SK-N-SH treated with all-trans-retinoic acid at 6 μM for 48 hours (cell line): ENCODE measurements at regions not wholly inside any gene's neighbourhood (a gene's known extent, or its start where the extent isn't known, plus 50 kb on each side); places are given as distances from the start of the nearest gene placed in this dataset.

ENCODE experiments used
- ATAC-seq: fragments of 200-7000 bp; cut with Tn5 transposase; 3 replicates; pipeline ENCODE4 v1.9.1; 2020; ENCODE audit warnings: mild to moderate bottlenecking, moderate library complexity
- BACH2 ChIP-seq: fragments of 250-450 bp; sonication (Bioruptor Pico); IDR thresholded peaks from 2 replicates; pipeline ENCODE4 v1.9.0; 2021; ENCODE audit warnings: mild to moderate bottlenecking, borderline replicate concordance
- CSDC2 ChIP-seq: fragments of 250-450 bp; sonication (Bioruptor Pico); IDR thresholded peaks from 2 replicates; pipeline ENCODE4 v1.5.0; 2020; ENCODE audit warnings: mild to moderate bottlenecking, moderate library complexity
- GLIS3 ChIP-seq: fragments of 250-450 bp; sonication (Bioruptor Pico); IDR thresholded peaks from 2 replicates; pipeline ENCODE4 v1.5.0; 2020; ENCODE audit warnings: mild to moderate bottlenecking, moderate library complexity
- OSR1 ChIP-seq: fragments of 250-450 bp; sonication (Bioruptor Pico); IDR thresholded peaks from 2 replicates; pipeline ENCODE4 v1.8.0; 2022; ENCODE audit warnings: moderate library complexity, mild to moderate bottlenecking, inconsistent platforms
- PPARA ChIP-seq: fragments of 250-450 bp; sonication (Bioruptor Pico); IDR thresholded peaks from 2 replicates; pipeline ENCODE4 v1.5.0; 2020; ENCODE audit warnings: mild to moderate bottlenecking, borderline replicate concordance
- SNAI2 ChIP-seq: fragments of 250-450 bp; sonication (Bioruptor Pico); IDR thresholded peaks from 2 replicates; pipeline ENCODE4 v1.5.0; 2020; ENCODE audit warnings: mild to moderate bottlenecking, moderate library complexity
- TCF4 ChIP-seq: fragments of 250-450 bp; sonication (Bioruptor Pico); IDR thresholded peaks from 2 replicates; pipeline ENCODE4 v1.8.0; 2021; ENCODE audit warnings: mild to moderate bottlenecking, moderate library complexity, borderline replicate concordance
- ZFP3 ChIP-seq: fragments of 250-450 bp; sonication (Bioruptor Pico); IDR thresholded peaks from 2 replicates; pipeline ENCODE4 v1.5.0; 2020; ENCODE audit warnings: mild to moderate bottlenecking, moderate library complexity
- ZFP30 ChIP-seq: fragments of 450-650 bp; formaldehyde crosslinking; IDR thresholded peaks from 2 replicates; pipeline ENCODE4 v1.5.0; 2022; ENCODE audit warnings: mild to moderate bottlenecking, moderate library complexity
- ZNF565 ChIP-seq: fragments of 450-650 bp; formaldehyde crosslinking; conservative IDR thresholded peaks from 2 replicates; pipeline ENCODE4 v1.5.0; 2020; ENCODE audit warnings: low read depth, mild to moderate bottlenecking, moderate library complexity
- ZNF70 ChIP-seq: fragments of 450-650 bp; formaldehyde crosslinking; IDR thresholded peaks from 2 replicates; pipeline ENCODE4 v1.5.0; 2020; ENCODE audit warnings: mild to moderate bottlenecking, moderate library complexity
- ZNF8 ChIP-seq: fragments of 450-650 bp; formaldehyde crosslinking; IDR thresholded peaks from 2 replicates; pipeline ENCODE4 v1.5.0; 2020; ENCODE audit warnings: mild to moderate bottlenecking, moderate library complexity
- TF ChIP-seq, protein P1 (sequence below): fragments of 250-450 bp; sonication (Bioruptor Pico); IDR thresholded peaks from 2 replicates; pipeline ENCODE4 v1.8.0; 2021; ENCODE audit warnings: low read depth, mild to moderate bottlenecking, moderate library complexity, borderline replicate concordance
- TF ChIP-seq, protein P2 (sequence below): fragments of 250-450 bp; sonication (Bioruptor Pico); IDR thresholded peaks from 2 replicates; pipeline ENCODE4 v1.8.0; 2020; ENCODE audit warnings: mild to moderate bottlenecking, moderate library complexity, borderline replicate concordance
- TF ChIP-seq, protein P3 (sequence below): fragments of 250-450 bp; sonication (Bioruptor Pico); IDR thresholded peaks from 2 replicates; pipeline ENCODE4 v1.5.0; 2020; ENCODE audit warnings: mild to moderate bottlenecking, moderate library complexity
- TF ChIP-seq, protein P4 (sequence below): fragments of 250-450 bp; sonication (Bioruptor Pico); IDR thresholded peaks from 2 replicates; pipeline ENCODE4 v1.5.1; 2021; ENCODE audit warnings: mild to moderate bottlenecking, moderate library complexity

DNA sequence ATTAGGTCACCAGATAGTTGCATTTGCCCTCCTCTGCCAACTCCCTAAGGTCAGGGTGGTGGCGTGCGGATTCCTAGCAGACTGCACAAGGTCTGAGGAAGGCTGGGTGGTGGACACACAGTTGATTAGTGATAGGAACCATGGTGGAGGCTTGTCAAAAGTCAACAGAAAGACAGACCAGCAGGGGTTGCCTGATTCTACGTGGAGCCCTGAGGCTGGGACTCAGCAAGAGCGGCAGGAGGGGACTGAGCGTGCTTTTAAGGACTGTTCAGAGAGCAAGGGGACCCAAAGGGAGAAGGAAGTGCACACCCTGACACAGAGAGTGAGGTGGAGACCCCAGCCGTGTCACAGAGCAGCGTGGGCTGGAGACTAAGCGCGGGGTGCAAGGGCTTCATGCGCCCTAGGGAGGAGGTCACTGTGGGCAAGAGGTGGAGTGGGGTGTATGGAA is 513.2 kb downstream of the RNF144A start (continued):
- TF ChIP-seq ZNF70 (CRISPR knock-in tag) = no peak
- TF ChIP-seq, all 23 proteins: peak for 0

DNA sequence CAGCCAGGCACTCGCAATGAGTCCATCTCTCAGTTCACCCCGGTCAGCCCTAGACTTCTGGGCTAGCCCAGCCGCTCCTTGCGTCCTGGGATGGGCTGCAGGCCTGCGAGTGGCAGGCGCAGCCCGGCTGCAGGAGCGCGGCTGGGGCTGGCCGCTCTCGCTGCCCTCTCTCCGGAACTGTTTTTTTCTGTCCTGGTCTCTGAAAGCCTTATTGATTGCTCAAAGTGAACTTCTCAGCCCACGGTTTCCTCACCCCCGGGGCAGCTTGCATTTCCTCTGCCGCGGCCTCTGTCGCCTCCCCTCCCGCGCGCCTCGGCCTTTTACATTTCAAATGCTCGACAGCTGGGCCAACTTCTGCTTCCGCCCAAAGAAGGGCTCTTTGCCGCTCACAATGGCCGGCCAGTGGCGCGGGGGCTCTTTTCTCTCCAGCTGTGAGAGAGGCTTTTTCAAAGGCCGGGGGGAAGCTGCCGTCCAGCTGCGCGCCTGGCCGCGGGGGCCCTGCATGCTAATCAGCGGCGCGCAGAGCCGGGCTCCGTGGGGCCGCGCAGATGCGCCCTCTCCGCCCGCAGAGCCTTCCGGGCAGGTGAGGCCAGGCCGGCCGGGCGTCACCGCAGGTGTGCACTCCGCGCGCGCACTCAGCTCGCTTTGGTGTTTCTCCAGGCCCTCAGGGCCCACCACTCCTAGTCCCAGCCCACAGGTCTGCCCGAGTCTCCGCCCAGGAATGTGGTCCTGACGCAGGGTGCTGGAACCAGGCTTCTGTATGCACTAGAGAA is 513.8 kb downstream of the RNF144A start:
- TF ChIP-seq ZNF565 (CRISPR knock-in tag) (no peak), GLIS3 (CRISPR knock-in tag) (no peak), BACH2 (CRISPR knock-in tag) (no peak), SNAI2 (CRISPR knock-in tag) (no peak), ZFP3 (CRISPR knock-in tag) (no peak)
- TF ChIP-seq, all 23 proteins: peak for 0
- no peak for ATAC-seq

DNA sequence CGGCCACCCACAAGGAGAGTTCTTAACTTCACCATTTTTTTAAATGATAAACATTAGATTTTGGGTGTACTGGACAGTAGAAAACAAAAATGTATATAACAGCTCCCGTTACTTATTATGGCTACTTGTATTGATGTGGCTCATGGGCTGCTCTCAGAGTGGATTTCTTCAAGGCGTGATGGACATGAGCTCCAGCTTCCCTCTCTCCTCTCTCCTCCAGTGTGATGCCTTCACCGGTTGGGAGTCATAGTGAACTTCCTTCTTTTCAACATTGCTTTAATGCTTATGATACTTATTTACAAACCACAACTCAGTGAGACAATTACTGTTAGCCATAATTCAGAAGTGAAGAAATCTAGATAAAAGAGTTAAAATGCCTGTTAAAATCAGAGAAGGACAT is 515.2 kb downstream of the RNF144A start:
- ATAC-seq = no peak
- TF ChIP-seq PPARA (CRISPR knock-in tag) = no peak
- no peak for TF ChIP-seq CSDC2 (CRISPR knock-in tag)
- no peak for TF ChIP-seq ZNF8 (CRISPR knock-in tag)
- no peak for TF ChIP-seq TCF4 (CRISPR knock-in tag)
- TF ChIP-seq, protein P1, sequence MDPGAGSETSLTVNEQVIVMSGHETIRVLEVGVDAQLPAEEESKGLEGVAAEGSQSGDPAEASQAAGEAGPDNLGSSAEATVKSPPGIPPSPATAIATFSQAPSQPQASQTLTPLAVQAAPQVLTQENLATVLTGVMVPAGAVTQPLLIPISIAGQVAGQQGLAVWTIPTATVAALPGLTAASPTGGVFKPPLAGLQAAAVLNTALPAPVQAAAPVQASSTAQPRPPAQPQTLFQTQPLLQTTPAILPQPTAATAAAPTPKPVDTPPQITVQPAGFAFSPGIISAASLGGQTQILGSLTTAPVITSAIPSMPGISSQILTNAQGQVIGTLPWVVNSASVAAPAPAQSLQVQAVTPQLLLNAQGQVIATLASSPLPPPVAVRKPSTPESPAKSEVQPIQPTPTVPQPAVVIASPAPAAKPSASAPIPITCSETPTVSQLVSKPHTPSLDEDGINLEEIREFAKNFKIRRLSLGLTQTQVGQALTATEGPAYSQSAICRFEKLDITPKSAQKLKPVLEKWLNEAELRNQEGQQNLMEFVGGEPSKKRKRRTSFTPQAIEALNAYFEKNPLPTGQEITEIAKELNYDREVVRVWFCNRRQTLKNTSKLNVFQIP (CRISPR knock-in tag) = no peak
- TF ChIP-seq, protein P2, sequence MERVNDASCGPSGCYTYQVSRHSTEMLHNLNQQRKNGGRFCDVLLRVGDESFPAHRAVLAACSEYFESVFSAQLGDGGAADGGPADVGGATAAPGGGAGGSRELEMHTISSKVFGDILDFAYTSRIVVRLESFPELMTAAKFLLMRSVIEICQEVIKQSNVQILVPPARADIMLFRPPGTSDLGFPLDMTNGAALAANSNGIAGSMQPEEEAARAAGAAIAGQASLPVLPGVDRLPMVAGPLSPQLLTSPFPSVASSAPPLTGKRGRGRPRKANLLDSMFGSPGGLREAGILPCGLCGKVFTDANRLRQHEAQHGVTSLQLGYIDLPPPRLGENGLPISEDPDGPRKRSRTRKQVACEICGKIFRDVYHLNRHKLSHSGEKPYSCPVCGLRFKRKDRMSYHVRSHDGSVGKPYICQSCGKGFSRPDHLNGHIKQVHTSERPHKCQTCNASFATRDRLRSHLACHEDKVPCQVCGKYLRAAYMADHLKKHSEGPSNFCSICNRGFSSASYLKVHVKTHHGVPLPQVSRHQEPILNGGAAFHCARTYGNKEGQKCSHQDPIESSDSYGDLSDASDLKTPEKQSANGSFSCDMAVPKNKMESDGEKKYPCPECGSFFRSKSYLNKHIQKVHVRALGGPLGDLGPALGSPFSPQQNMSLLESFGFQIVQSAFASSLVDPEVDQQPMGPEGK (CRISPR knock-in tag) = no peak
- TF ChIP-seq, protein P3, sequence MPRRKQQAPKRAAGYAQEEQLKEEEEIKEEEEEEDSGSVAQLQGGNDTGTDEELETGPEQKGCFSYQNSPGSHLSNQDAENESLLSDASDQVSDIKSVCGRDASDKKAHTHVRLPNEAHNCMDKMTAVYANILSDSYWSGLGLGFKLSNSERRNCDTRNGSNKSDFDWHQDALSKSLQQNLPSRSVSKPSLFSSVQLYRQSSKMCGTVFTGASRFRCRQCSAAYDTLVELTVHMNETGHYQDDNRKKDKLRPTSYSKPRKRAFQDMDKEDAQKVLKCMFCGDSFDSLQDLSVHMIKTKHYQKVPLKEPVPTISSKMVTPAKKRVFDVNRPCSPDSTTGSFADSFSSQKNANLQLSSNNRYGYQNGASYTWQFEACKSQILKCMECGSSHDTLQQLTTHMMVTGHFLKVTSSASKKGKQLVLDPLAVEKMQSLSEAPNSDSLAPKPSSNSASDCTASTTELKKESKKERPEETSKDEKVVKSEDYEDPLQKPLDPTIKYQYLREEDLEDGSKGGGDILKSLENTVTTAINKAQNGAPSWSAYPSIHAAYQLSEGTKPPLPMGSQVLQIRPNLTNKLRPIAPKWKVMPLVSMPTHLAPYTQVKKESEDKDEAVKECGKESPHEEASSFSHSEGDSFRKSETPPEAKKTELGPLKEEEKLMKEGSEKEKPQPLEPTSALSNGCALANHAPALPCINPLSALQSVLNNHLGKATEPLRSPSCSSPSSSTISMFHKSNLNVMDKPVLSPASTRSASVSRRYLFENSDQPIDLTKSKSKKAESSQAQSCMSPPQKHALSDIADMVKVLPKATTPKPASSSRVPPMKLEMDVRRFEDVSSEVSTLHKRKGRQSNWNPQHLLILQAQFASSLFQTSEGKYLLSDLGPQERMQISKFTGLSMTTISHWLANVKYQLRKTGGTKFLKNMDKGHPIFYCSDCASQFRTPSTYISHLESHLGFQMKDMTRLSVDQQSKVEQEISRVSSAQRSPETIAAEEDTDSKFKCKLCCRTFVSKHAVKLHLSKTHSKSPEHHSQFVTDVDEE (CRISPR knock-in tag) = no peak
- no peak for TF ChIP-seq GLIS3 (CRISPR knock-in tag)
- TF ChIP-seq ZFP30 (CRISPR knock-in tag) = no peak
- TF ChIP-seq ZNF70 (CRISPR knock-in tag) = no peak
- TF ChIP-seq, protein P4, sequence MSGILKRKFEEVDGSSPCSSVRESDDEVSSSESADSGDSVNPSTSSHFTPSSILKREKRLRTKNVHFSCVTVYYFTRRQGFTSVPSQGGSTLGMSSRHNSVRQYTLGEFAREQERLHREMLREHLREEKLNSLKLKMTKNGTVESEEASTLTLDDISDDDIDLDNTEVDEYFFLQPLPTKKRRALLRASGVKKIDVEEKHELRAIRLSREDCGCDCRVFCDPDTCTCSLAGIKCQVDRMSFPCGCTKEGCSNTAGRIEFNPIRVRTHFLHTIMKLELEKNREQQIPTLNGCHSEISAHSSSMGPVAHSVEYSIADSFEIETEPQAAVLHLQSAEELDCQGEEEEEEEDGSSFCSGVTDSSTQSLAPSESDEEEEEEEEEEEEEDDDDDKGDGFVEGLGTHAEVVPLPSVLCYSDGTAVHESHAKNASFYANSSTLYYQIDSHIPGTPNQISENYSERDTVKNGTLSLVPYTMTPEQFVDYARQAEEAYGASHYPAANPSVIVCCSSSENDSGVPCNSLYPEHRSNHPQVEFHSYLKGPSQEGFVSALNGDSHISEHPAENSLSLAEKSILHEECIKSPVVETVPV (CRISPR knock-in tag) = no peak

DNA sequence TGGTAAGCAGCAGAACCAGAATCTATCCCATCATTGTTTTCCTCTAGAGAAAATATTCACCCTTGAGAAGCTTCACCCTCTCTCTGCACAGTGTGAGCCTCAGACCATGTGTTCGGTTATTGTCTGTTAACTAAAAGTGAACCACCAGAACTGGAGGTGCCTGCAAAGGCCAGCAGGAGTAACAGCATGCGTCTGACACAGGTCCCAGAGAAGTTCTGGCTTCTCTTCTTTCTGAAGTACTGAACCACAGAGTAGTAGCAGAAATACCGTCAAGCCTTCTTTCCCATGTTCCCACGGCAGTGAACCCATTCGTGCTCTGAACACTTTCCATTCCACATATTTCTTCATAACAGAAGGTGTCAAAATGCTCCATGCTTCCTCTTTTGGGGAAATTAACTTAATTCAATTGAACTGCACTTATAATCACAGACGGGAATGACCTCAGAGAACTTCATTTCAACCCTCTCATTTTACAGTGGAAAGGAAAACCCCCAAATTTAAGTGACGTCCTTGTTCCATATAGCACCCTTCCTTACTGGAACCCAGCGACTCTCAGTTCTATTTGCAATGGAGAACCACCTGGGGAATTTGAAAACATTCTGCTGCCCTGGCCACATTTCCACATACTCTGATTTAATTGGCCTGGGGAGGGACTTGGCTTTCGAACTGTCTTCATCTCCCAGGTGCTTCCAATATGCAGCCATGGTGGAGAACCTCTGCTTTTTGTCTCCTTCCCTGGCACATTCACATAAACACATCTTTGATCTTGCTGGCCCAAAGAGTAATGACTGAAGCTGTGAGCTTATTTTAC is 519.1 kb downstream of the RNF144A start:
- ATAC-seq = no peak
- TF ChIP-seq, protein P4 (CRISPR knock-in tag) = no peak
- TF ChIP-seq OSR1 (CRISPR knock-in tag) = no peak
- TF ChIP-seq, protein P3 (CRISPR knock-in tag) = no peak
